Esophagus muscularis mucosa (tissue), 4 donors: ENCODE measurements at regions not wholly inside any gene's neighbourhood (a gene's known extent, or its start where the extent isn't known, plus 50 kb on each side); places are given as distances from the start of the nearest gene placed in this dataset.

Source experiments
- DNase-seq: peaks from one replicate; pipeline ENCODE4 v3.0.0-alpha.2; 2017; ENCODE audit errors: extremely low spot score
- H3K27ac ChIP-seq, 4 donors: fragments of 200-600 bp; sonication (generic); replicated peaks in 1 of 4; 1 replicate in 3 of 4; 2 replicates in 1 of 4; pipeline ENCODE4 v1.5.1; 2016 to 2019; ENCODE audit warnings: mild to moderate bottlenecking in 1 of 4
- H3K27me3 ChIP-seq, 4 donors: fragments of 200-600 bp; sonication (generic); one replicate each; pipeline versions ENCODE4 v1.5.1 to v1.6.0; 2016 to 2019
- H3K36me3 ChIP-seq, 4 donors: fragments of 200-600 bp; sonication (generic); one replicate each; pipeline ENCODE4 v1.5.1; 2016 to 2019
- H3K4me1 ChIP-seq, 4 donors: fragments of 200-600 bp; sonication (generic); one replicate each; pipeline ENCODE4 v1.5.1; 2016 to 2019
- H3K4me3 ChIP-seq, 4 donors: fragments of 200-600 bp; sonication (generic); 1 replicate in 2 of 4; 2 replicates in 2 of 4; pipeline ENCODE4 v1.5.1; 2016 to 2019; ENCODE audit warnings: mild to moderate bottlenecking in 4 of 4, moderate library complexity in 1 of 4
- H3K9me3 ChIP-seq, 4 donors: fragments of 200-600 bp; sonication (generic); 1 replicate in 3 of 4; 2 replicates in 1 of 4; pipeline ENCODE4 v1.5.1; 2016 to 2019
- CTCF ChIP-seq, 3 experiments: fragments of 200-600 bp in 2 of 3; fragments of 450-650 bp in 1 of 3; sonication (generic) in 2 of 3; IDR thresholded peaks; one replicate each; pipeline ENCODE4 v1.5.1; 2017 to 2019; ENCODE audit warnings: antibody characterized with exemption in 3 of 3, mild to moderate bottlenecking in 2 of 3, moderate library complexity in 1 of 3
- EP300 ChIP-seq: sonication (generic); formaldehyde crosslinking; IDR thresholded peaks from one replicate; pipeline ENCODE4 v1.6.1; 2017; ENCODE audit warnings: antibody characterized with exemption
- POLR2A ChIP-seq: fragments of 450-650 bp; IDR thresholded peaks from one replicate; pipeline ENCODE4 v1.6.1; 2017; ENCODE audit warnings: antibody characterized with exemption, moderate library complexity, mild to moderate bottlenecking, low read depth
- POLR2AphosphoS5 ChIP-seq, 2 donors: sonication (generic); formaldehyde crosslinking; IDR thresholded peaks; one replicate each; pipeline ENCODE4 v1.6.1; 2017; ENCODE audit warnings: antibody characterized with exemption in 2 of 2
- WGBS: methylation state at CpG from one replicate; pipeline ENCODE4 v1.1.5; 2018; 5-methylcytosine and 5-hydroxymethylcytosine counted together
- intact Hi-C: fragments of 100-400 bp; cut with DNase I; formaldehyde crosslinking; loops from one replicate; pipeline ENCODE4 v1.15.1; 2023

GRCh38 chr15:31476236-31476810 is 149.7 kb downstream of the KLF13 start:
- no peak overlapping the region for H3K4me3 ChIP-seq
- H3K4me1 ChIP-seq = peaks cover 3 to 14% (median 9%) of the 10 kb centered on the region in 4 donors
- intact Hi-C loops = no loop called here
- 62% methylated on average over 5 of the region's 7 CpGs for WGBS
- TF ChIP-seq EP300 (no peak), CTCF (IDR thresholded peaks at IDR 0.05) (no peak), POLR2AphosphoS5 (IDR thresholded peaks at IDR 0.05) (no peak), POLR2A (no peak)
- H3K27ac ChIP-seq = no peak overlapping the region
- peaks cover 0 to 5% (median 0%) of the 10 kb centered on the region in 4 donors for H3K27me3 ChIP-seq
- H3K9me3 ChIP-seq = no peaks in the 10 kb centered on the region
- DNase-seq = no peak
- H3K36me3 ChIP-seq = no peaks in the 10 kb centered on the region

- no peaks in the 10 kb centered on the region for H3K9me3 ChIP-seq
- H3K36me3 ChIP-seq = no peaks in the 10 kb centered on the region
- intact Hi-C loops = no loop called here
- peaks cover 0 to 2% (median under 1%) of the 10 kb centered on the region in 4 donors for H3K27me3 ChIP-seq
- WGBS = 61% methylated on average over 3 of the region's 5 CpGs
- H3K4me1 ChIP-seq = peaks cover 3 to 9% (median 6%) of the 10 kb centered on the region in 4 donors
- no peak overlapping the region for H3K4me3 ChIP-seq
- TF ChIP-seq CTCF (IDR thresholded peaks at IDR 0.05) (no peak), POLR2AphosphoS5 (IDR thresholded peaks at IDR 0.05) (no peak), EP300 (no peak), POLR2A (no peak)
- no peak for DNase-seq
- H3K27ac ChIP-seq = no peak overlapping the region
Observed at GRCh38 chr15:31476866-31477265, 150.2 kb downstream of the KLF13 start.

GRCh38 chr15:31477301-31477700 is 150.7 kb downstream of the KLF13 start:
- WGBS = 100% methylated on average over 4 of the region's 4 CpGs
- H3K27me3 ChIP-seq = peaks cover 0 to 6% (median 3%) of the 10 kb centered on the region in 4 donors
- no peaks in the 10 kb centered on the region for H3K36me3 ChIP-seq
- intact Hi-C loops = no loop called here
- H3K27ac ChIP-seq = no peak overlapping the region
- DNase-seq = no peak
- H3K4me1 ChIP-seq = peaks cover 1 to 7% (median 4%) of the 10 kb centered on the region in 4 donors
- no peaks in the 10 kb centered on the region for H3K9me3 ChIP-seq
- H3K4me3 ChIP-seq = no peak overlapping the region
- no peak for TF ChIP-seq CTCF (IDR thresholded peaks at IDR 0.05)
- TF ChIP-seq EP300 = no peak
- TF ChIP-seq POLR2AphosphoS5 (IDR thresholded peaks at IDR 0.05) = no peak
- no peak for TF ChIP-seq POLR2A

- Histone ChIP-seq H3K4me3 (no peak overlapping the region), H3K36me3 (no peaks in the 10 kb centered on the region), H3K4me1 (peaks cover 0 to 6% (median 3%) of the 10 kb centered on the region in 4 donors), H3K9me3 (no peaks in the 10 kb centered on the region), H3K27ac (no peak overlapping the region), H3K27me3 (peaks cover 0 to 14% (median 8%) of the 10 kb centered on the region in 4 donors)
- 73% methylated on average over 7 of the region's 8 CpGs for WGBS
- TF ChIP-seq CTCF (IDR thresholded peaks at IDR 0.05) = no peak
- TF ChIP-seq POLR2A = no peak
- TF ChIP-seq POLR2AphosphoS5 (IDR thresholded peaks at IDR 0.05) = no peak
- no peak for TF ChIP-seq EP300
- intact Hi-C loops = no loop called here
- no peak for DNase-seq
Observed at GRCh38 chr15:31477851-31478701, 151.4 kb downstream of the KLF13 start.
